ENCODE measurements at regions not wholly inside any gene's neighbourhood (a gene's known extent, or its start where the extent isn't known, plus 50 kb on each side); places are given as distances from the start of the nearest gene placed in this dataset.

DNA sequence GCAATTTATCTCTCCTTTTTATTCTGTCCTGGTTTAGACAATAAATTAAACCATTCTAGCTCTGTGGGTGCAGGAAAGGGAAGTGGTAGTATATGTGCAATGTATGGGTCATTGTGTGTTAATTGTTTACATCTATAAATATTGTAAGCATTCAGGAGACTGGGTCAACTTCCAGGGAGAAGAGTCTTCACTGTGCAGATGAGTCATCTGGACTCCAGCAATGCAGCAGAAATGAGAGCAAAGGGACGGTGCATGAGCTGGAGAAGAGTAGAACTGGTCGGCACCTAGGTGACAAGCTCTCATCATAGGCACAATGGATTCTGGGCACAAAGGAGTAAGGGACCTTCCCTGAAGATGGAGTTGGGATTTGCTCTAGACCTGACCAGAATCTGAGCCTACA, 211.1 kb upstream of the DAAM1 start:
- no peaks in the 10 kb centered on the region for H3K27me3 ChIP-seq (ENCODE audit: insufficient read depth, low read length)
- no peaks in the 10 kb centered on the region for H4K20me1 ChIP-seq (ENCODE audit: control insufficient read depth, insufficient read depth, insufficient read length)
- H3K4me1 ChIP-seq (ENCODE audit: insufficient read depth, low read length): no peaks in the 10 kb centered on the region
- no peak overlapping the region for H3K27ac ChIP-seq (ENCODE audit: insufficient read length, low read depth, low read length)
- no peak overlapping the region for H3K9ac ChIP-seq (ENCODE audit: extremely low read depth, insufficient read length, low read length)
- no peak overlapping the region for H2BK5ac ChIP-seq (ENCODE audit: insufficient read length, low read length)
- no CpG with 5 or more reads among the region's 2 CpGs for WGBS (ENCODE audit: extremely low coverage, insufficient read length, low lambda C conversion rate)
- Mint-ChIP-seq H3K27me3 (ENCODE audit: low read depth) (peaks cover 2% of the 10 kb centered on the region; the same call in 1 of the 2 replicates), H3K4me3 (no peak overlapping the region), H3K4me1 (no peaks in the 10 kb centered on the region), H3K9me3 (no peaks in the 10 kb centered on the region; a peak in 1 of 5 replicates), H3K36me3 (ENCODE audit: insufficient read depth in 1 of 3, low read depth in 3 of 3) (no peaks in the 10 kb centered on the region; a peak in 1 of 7 replicates), H3K27ac (no peak overlapping the region)
- H2BK15ac ChIP-seq (ENCODE audit: low read depth, low read length): no peak overlapping the region
- no peaks in the 10 kb centered on the region for H3K79me1 ChIP-seq (ENCODE audit: insufficient read depth, low read depth, low read length, poor library complexity, severe bottlenecking)
- H4K91ac ChIP-seq (ENCODE audit: insufficient read length, low read depth, low read length): no peak overlapping the region
- DNase-seq: no peak
- TF ChIP-seq, protein P1, sequence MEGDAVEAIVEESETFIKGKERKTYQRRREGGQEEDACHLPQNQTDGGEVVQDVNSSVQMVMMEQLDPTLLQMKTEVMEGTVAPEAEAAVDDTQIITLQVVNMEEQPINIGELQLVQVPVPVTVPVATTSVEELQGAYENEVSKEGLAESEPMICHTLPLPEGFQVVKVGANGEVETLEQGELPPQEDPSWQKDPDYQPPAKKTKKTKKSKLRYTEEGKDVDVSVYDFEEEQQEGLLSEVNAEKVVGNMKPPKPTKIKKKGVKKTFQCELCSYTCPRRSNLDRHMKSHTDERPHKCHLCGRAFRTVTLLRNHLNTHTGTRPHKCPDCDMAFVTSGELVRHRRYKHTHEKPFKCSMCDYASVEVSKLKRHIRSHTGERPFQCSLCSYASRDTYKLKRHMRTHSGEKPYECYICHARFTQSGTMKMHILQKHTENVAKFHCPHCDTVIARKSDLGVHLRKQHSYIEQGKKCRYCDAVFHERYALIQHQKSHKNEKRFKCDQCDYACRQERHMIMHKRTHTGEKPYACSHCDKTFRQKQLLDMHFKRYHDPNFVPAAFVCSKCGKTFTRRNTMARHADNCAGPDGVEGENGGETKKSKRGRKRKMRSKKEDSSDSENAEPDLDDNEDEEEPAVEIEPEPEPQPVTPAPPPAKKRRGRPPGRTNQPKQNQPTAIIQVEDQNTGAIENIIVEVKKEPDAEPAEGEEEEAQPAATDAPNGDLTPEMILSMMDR (conservative IDR thresholded peaks at IDR 0.05): no peak
- no peak overlapping the region for H3K4ac ChIP-seq (ENCODE audit: low read depth, low read length)
- no peak overlapping the region for H4K8ac ChIP-seq (replicated peaks; ENCODE audit: insufficient read length, low read depth, low read length)
- H3K18ac ChIP-seq (ENCODE audit: insufficient read length, low read depth, low read length): no peak overlapping the region
- H2BK20ac ChIP-seq (ENCODE audit: low read depth, low read length, poor library complexity, severe bottlenecking): no peak overlapping the region
- H3K4me2 ChIP-seq (ENCODE audit: insufficient read depth, insufficient read length, low read length): no peak overlapping the region
- H3K56ac ChIP-seq (ENCODE audit: insufficient read length, low read depth, low read length): no peak overlapping the region
- no peaks in the 10 kb centered on the region for H3K23me2 ChIP-seq (ENCODE audit: insufficient read length, low read depth, low read length, poor library complexity, severe bottlenecking)
- no peak overlapping the region for H3T11ph ChIP-seq (ENCODE audit: low read length)
- no peak overlapping the region for H2BK12ac ChIP-seq (ENCODE audit: insufficient read length, low read depth, low read length)
- no peaks in the 10 kb centered on the region for H3K79me2 ChIP-seq (ENCODE audit: insufficient read depth, low read length)
- no peak overlapping the region for H3K14ac ChIP-seq (ENCODE audit: insufficient read depth, low read length)
- H2AK5ac ChIP-seq (ENCODE audit: insufficient read length, low read length): no peak overlapping the region
- no peak overlapping the region for H4K5ac ChIP-seq (ENCODE audit: insufficient read length, low read depth, low read length)
- H2BK120ac ChIP-seq (ENCODE audit: low read depth, low read length, poor library complexity, severe bottlenecking): no peak overlapping the region
- no peaks in the 10 kb centered on the region for H3K9me3 ChIP-seq (ENCODE audit: control insufficient read depth, low read depth, low read length)
- no peak overlapping the region for H2AFZ ChIP-seq (ENCODE audit: low read length)
- no peak overlapping the region for H3K23ac ChIP-seq (ENCODE audit: insufficient read length, low read depth, low read length)
